GM21737 (cell line): ENCODE measurements at regions not wholly inside any gene's neighbourhood (a gene's known extent, or its start where the extent isn't known, plus 50 kb on each side); places are given as distances from the start of the nearest gene placed in this dataset.

Experiments
- ATAC-seq: cut with Tn5 transposase; IDR thresholded peaks from one replicate; pipeline ENCODE4 v1.9.1; 2021; ENCODE audit warnings: mild to moderate bottlenecking, moderate library complexity; ENCODE audit not compliant: unreplicated experiment

DNA sequence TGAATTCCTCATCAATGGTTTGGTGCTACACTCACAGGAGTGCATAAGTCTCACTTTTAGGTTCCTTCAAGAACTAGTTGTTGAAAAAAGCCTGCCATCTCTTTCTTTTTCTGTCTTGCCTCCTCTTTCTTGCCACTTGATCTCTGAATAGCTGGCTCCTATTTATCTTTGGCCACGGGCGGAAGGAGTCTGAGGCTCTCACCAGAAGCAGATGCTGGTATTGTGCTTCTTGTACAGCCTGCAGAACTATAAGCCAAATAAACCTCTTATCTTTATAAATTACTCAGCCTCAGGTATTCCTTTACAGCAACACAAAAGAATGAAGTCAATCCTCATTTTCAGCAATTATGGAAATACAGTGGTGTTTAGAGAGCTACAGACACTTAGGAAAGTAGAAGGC lies 247.1 kb upstream of the PRR16 start:
- ATAC-seq = no peak

DNA sequence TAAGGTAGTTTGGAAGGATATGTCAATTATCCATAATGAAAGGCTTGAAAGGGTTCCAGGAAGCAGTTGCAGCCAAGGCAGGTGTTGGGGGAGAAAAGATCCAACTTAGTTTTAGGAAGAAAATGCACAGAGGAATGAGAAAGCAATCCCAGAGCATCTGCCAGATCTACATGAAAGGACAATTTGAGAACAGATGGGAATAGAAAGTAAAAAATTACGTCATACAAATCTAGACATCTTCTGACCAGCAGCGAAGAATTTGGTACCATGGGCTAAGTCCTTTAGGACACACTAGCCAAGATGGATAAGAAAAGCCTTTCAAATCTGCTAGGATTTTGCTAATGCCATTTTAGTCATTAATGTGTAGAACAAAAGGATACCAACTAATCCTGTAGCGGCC lies 244.1 kb upstream of the PRR16 start:
- ATAC-seq = no peak

DNA sequence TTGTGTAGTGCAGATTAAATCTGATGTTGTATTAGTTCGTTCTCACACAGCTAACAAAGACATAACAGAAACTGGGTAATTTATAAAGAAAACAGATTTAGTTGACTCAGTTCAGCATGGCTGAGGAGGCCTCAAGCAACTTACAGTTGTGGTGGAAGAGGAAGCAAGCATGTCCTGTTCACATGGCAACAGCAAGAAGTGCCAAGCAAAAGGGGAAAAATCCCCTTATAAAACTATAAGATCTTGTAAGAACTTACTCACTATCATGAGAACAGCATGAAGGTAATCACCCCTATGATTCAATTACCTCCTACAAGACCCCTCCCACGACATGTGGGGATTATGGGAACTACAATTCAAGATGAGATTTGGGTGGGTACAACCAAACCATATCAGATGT lies 238.6 kb upstream of the PRR16 start:
- no peak for ATAC-seq

DNA sequence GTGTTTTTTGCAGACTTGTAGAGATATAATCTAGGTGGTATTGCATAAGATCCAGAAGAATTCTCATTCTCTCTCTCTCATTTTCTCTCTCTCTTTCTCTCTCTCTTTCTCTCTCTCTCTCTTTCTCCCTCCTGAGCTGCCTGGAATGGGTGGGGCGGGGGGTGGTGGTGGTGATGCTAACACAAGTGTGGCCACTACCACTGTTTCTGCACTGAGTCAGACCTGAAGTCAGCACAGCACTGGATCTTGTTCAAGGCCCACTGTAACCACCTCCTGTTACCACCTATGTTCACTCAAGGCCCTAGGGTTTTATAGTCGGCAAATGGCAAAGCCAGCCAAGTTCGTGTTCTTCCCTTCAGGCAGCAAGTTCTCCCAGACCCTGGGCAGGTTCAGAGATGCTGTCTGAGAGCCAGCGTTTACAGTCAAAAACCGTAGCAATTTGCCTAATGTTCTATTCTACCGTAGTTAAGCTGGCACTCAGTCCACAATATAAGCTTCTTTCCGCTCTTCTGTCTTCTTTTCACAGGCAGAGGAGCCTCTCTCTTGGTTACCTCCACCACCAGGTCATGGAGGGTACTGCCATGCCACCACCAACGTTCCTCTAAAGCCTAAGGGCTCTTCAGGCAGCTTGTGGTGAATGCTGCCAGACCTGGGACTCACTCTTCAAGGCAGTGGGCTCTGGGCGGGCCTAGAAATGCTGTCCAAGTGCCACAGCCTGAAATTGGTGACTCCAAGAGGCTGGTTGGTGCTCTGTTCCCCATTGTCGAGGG lies 235.7 kb upstream of the PRR16 start:
- ATAC-seq = no peak

DNA sequence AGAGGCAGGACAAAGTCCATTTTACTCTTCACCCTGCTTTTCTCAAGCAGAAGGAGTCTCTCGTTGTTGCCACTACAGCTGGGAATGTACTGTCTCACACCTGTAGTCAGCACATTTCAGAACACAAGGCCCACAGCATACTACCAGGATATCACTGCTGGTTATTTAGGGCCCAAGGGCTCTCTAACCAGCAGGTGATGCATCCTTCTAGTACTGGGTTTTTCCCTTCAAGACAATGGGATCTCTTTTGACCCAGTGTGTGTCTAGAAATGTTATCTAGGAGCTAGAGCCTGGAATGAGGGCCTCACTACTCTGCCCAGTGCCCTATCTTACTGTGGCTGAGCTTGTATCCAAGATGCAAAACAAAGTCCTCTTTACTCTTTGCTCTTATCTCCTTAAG lies 235.1 kb upstream of the PRR16 start:
- ATAC-seq = no peak

DNA sequence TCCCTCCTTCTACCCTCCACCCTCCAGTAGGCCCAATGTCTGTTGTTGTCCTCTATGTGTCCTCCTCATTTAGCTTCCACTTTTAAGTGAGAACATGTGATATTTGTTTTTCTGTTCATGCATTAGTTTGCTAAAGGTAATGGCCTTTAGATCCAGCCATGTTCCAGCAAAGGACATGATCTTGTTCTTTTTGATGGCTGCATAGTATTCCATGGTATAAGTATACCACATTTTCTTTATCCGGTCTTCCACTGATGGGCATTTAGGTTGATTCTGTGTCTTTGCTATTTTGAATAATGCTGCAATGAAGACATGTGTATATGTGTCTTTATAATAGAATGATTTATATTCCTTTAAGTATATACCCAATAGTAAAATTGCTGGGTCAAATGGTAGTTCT lies 232.5 kb upstream of the PRR16 start:
- ATAC-seq = no peak

DNA sequence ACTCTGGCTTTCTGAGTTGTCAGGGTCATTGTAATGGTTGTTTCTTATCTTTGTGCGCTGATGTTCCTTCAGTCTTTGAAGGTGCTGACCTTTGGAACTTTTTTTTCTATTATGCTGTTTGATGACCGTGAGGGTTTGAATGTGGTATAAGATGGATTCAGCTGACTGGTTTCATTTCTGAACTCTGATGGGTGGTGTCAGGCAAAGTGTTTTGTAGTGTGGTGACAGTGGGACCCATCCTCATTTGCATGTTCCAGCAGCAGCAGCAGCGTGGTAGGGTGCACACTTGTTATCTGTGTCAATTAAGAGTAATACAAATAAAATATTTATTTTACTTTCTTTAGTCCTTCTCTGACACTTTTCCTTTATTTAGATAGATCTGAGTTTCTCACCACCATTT lies 227.7 kb upstream of the PRR16 start:
- ATAC-seq = no peak

DNA sequence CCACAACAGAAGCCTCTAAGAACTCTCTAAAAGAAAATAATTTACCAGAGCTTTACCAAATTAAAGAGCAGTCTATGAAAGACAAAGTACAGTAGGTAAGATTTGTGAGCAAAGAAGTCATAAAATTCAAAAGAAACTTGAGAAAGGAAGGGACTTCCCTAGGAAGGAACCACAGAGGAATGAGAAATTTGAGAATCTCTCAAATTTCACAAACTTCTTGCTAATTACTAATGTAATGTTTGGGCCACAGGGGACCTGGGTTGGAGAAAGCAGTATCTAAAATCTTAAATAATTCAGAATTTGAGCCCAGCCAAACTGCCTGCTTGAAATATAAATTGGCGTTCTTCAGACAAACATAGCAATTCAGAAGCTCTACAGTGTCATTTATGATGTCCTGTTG lies 225.0 kb upstream of the PRR16 start:
- ATAC-seq = no peak

DNA sequence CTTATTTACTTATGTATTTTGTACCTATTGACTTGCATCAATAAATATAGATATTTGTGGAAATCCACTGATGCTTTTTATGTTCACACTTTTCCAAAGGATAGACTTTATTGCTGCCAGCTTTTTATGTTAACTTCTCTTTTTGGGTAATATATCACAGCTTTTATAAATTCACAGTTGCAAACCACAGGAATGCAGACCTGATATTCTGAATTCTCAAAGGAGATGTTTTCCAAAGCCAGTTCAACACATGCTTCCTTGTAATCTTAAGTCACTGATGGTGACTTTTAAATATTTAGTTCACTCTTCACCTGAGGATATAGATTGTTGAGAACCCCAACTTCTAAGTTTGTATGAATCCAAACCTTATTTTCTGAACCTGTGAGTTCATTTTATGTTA lies 223.4 kb upstream of the PRR16 start:
- no peak for ATAC-seq

DNA sequence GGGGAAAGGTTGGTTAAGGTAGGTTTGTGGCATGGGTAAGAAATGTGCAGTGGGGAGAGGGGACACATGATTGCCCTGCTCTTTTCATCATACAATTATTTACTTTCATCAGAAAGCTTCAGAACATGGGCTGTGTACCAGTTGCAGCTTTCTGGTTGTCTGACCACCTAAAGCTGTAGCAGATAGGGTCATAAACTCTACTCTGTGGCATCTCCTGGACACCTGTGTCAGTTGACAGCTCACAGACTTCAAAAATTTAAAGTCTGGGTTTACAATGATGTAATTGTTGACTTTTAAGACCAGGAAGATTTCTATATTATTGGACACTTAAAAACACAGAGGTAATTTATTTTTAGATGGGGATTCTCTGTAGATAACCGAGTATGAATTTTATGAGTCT lies 222.7 kb upstream of the PRR16 start:
- no peak for ATAC-seq

DNA sequence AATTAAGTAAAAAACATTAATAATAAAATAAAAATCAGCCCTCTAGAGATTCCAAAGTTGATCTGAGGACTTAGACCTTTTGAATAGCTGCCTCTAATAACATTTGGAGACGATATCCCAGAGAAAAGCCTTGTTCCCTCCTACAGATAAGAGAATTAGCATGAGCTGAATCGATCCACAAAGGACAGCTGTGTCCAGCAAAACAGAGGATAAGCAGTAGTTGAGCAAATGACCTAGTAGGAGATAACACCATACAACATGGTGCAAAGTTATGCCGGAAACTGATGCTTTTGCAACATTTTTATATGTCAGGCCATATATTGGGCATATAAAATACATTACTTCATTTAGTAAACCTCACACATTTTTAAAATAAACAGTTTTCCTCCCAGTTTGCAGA lies 212.2 kb upstream of the PRR16 start:
- no peak for ATAC-seq

DNA sequence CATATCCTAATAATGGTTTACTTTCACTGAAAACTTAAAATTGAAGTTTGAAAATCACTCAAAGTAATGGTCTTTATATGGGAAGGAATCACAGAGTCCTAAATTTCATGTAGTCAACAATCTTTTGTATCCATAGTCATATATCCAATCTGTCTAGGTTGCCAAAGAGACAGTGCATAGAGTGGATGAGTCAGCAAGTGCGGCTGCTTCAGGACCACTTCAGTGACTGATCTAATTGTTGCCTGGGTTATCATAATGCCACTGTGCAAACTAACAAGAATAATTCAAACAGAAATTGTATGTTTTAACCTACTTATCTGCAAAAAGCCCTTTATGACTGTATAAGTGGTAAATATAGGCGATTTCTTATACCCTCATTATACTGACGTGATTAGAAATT lies 211.3 kb upstream of the PRR16 start:
- no peak for ATAC-seq

DNA sequence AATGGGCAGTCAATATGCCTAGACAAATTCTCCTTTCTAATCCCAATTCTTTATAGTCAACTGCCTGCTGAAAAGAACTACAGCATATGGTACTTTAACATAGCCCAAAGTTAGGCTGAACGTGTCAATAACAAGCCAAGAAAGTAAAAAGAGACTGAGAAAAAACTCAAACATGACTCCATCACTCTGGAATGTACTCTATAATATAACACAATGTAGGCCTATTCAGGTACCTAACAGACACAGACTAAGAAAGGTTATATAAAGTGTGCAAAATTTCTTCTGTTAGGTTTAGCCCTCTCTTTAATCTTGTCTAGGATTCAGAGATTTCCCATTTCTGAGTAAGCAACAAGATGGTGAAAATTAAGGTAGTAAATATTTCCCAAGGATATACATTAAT lies 209.7 kb upstream of the PRR16 start:
- no peak for ATAC-seq

DNA sequence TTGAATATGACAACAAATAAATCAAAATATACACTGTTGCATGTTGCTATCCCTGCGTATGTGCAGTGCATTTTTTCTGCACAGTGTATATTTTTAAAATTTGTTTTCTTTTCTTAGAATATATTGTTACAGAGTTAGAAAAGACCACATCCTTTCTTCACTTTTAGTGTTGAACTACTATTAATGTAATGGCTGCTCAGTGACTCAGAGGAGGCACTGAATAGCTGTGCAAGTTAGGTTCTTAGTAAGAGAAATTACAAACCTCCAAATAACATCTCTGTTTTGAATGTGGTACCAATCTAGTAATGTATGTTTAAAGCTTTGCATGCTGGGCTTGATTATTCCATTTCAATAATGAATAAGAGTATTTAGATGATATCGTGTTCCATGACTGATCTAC lies 208.9 kb upstream of the PRR16 start:
- ATAC-seq = no peak

DNA sequence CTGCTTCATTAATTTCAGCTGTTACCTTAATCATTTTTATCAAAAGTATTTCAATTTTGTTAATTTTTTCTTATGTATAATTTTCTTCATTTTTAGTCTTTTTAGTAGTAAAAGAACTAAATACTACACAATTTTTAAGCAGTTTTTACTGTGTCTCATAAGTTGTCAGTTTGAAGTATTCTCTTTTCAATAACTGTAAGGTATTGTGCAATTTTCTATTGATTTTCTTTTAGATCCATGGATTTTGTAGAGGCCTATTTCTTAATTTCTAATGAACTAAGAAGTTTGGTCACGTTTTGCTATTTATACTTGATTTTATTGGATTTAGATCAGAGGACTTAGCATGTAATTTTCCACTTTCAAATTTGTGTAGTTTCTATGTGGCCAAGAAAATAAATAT lies 207.7 kb upstream of the PRR16 start:
- ATAC-seq = no peak

DNA sequence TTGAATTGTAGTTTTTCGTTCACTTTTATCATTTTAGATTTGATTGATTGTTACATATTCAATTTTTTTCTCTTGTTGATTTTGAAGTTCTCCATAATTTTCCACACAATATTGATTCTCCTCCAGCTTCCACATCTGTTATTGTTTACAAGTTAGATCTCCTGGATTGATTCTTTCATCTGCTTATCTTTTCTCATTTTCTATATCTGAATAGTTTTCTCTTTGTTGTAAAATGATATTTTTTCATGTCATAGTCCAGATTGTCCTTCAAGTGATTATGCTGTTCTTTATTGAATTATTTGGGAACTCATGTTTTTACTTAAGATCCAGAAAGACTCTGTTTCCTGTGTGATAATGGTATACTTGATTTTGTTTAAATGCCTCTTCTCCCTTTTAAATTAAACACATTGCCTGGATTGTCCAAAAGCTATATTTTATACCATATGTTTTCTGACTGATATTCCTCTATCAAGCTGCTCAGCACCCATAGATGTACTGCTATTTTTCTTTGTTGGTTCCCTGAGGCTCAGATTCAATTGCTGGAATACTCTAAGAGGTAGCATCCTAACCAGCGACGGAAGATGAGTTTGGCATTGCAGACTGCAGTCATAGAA lies 206.6 kb upstream of the PRR16 start:
- ATAC-seq = no peak

DNA sequence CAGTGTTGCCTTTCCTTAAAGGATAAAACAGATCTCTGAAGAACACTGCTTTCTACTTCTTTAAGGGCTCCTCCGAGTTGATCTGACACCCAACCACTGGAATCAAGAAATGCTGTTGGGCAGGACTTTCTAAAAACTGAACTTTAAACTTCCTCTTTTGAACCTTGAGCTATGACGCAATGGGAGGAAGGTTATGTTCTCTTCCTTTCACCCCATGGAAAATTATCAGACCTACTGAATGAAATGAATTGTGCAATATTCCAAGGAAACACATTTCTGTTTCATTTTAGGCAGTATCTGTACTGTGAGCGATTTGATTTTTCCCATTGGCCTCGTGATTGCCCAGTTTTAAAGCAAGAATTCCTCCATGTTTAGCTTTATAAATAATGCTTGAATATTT lies 206.0 kb upstream of the PRR16 start:
- ATAC-seq = no peak

DNA sequence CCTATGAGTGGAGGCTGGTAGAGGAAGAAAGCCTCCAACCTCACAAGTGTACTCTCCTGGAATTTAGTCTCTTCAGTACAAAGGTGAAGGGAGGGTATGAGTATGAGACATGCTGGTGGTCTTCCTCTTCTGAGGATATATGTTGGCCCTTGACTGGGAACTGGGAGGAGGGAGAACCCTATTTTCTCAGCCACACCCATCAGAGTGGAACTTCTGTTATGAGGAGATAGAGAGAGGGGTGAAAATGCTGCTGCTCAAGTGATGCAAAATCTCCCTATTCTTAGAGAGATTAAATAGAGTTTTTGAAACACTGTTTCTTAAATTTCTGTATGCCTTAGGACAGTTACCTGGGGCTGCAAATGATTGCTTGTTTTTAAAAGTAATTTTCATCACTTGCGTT lies 203.4 kb upstream of the PRR16 start:
- ATAC-seq = no peak

DNA sequence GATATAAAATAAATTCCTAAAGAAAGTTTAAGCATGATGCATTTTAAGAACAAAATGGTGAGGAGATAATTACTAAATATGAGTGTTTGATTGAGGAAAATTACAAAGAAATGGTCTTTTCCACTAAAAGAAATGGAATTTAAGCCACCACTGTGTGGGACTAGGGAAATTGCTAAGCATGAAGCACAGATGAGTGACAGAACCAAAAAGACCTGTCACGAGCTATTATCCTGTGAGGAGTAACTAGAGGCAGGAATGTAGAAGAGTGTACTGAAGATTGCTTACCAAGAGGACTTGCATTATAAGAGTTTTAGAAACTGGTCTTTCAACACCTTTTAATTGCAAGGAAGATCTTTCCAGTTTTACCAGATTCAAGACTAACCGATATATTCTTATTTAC lies 193.6 kb upstream of the PRR16 start:
- ATAC-seq = no peak

DNA sequence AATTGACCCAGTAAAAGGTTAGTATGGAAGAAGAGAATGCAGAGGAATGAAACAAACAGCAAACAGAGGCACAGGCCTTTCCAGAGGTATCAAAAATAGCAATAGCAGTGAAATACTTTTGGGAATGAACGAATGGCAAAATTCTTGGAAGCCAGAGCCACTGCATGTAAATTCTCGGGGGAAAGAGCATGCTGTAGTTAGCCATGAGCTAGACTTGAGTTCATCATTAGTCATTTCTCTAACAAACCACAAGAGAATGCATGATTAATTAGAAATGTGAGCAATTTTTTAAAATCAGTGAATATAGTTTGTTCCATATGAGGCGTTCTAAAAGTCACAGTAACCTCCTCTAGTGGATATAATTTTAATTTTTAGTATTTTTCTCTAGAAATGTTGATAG lies 170.3 kb upstream of the PRR16 start:
- no peak for ATAC-seq

DNA sequence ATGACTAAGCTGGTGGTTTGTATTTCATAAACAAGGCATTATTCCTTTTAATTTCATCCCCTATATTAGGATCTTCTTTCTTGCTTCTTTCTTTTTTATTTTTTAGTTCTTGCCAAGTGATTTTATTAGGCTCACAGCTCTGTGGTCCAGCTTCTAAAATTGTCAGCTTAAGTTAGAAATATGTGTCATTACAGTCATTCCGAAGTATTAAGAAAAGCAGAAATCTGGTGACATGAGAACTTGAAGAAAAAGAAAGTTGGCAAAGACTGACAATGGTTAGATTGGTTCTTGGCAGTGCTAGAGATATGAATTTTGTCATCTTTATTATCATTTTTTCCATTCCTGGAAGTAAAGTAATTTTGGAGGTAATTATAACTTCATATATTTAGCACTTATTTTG lies 166.5 kb upstream of the PRR16 start:
- ATAC-seq = no peak

DNA sequence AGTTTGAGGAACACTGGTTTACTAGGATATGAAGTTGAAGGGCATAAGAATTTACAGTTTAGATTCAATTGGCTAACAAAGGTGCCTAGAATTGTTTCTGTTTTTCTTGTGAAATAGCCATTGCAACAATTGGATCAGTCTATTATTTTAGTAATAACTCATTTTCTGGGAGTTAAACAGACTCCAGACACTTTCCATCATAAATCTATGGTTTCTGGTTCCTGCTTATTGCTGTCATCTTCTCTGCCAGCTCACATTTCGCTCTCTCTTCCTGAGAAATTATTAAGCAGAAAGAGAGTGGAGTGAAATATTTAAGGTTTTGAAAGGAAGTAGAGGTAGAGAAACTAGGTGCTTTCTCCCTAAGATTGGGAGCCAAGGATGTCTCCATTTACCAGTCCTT lies 165.1 kb upstream of the PRR16 start:
- no peak for ATAC-seq

DNA sequence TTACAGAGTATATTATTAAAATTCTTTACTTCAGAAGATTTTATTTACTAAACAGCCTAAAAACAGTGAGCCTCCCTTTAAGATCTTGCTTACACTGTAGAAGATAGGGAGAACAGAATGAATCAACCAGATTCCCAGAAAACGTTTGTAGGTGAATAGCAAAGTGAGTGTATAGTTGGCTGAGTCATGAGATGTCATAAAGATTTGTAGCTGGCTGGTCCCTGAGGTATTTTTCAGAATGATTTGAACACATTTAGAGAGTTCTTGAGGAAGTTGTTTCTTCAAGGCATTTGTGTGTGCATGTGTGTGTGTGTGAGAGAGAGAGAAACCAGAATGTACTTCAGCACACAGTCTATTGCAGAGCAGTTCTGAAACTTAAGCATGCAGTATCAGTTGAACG lies 159.4 kb upstream of the PRR16 start:
- no peak for ATAC-seq
